CD4-positive, alpha-beta T cell (primary cell): ENCODE measurements at regions not wholly inside any gene's neighbourhood (a gene's known extent, or its start where the extent isn't known, plus 50 kb on each side); places are given as distances from the start of the nearest gene placed in this dataset.
"Not testable (repeated sequence)": the region's sequence is repeated elsewhere in the genome, so short reads cannot be mapped to it uniquely, and the experiment has no call there.

ENCODE experiments used
- ATAC-seq: fragments of 200-7000 bp; cut with Tn5 transposase; one replicate; pipeline ENCODE4 v1.10.0; 2022; ENCODE audit warnings: mild to moderate bottlenecking; ENCODE audit not compliant: poor library complexity
- CTCF ChIA-PET: fragments of 350-600 bp; sonication (Branson Sonifier 250); formaldehyde crosslinking; loops from one replicate; lab custom pipeline; 2021; ENCODE audit warnings: antibody characterized with exemption, inconsistent platforms; lab: Charles Lee
- POLR2A ChIA-PET: fragments of 350-600 bp; sonication (Branson Sonifier 250); formaldehyde crosslinking; loops from one replicate; lab custom pipeline; 2021; ENCODE audit warnings: antibody characterized with exemption, inconsistent platforms; lab: Charles Lee
- DNase-seq, 14 experiments: peaks; one replicate each; pipeline ENCODE4 v3.0.0-alpha.2; 2013 to 2020; ENCODE audit warnings: mixed read lengths in 2 of 14
- H3K27ac ChIP-seq, 2 donors: one replicate each; pipeline versions ENCODE4 v1.5.1 to v1.7.0; 2013; ENCODE audit warnings: low read length in 2 of 2, low read depth in 1 of 2, mild to moderate bottlenecking in 1 of 2
- H3K27me3 ChIP-seq, 2 experiments: 1 replicate in 1 of 2; 2 replicates in 1 of 2; pipeline versions ENCODE4 v1.6.1 to v1.7.0; 2013; ENCODE audit warnings: low read length in 2 of 2, control low read depth in 1 of 2, mild to moderate bottlenecking in 1 of 2, moderate library complexity in 1 of 2; ENCODE audit not compliant: insufficient read depth in 2 of 2, control insufficient read depth in 1 of 2
- H3K36me3 ChIP-seq: one replicate; pipeline ENCODE4 v1.6.1; 2013; ENCODE audit warnings: low read length, control low read depth; ENCODE audit not compliant: insufficient read depth
- H3K4me1 ChIP-seq: one replicate; pipeline ENCODE4 v1.6.1; 2013; ENCODE audit warnings: low read length, control low read depth; ENCODE audit not compliant: insufficient read depth
- H3K4me3 ChIP-seq: one replicate; pipeline ENCODE4 v1.5.1; 2013; ENCODE audit warnings: mild to moderate bottlenecking, low read length, moderate library complexity
- H3K9me3 ChIP-seq, 2 experiments: 1 replicate in 1 of 2; 2 replicates in 1 of 2; pipeline versions ENCODE4 v1.6.1 to v1.7.0; 2013; ENCODE audit warnings: low read length in 2 of 2, mild to moderate bottlenecking in 2 of 2, control low read depth in 1 of 2, moderate library complexity in 1 of 2; ENCODE audit not compliant: control insufficient read depth in 1 of 2, insufficient read depth in 1 of 2
- H3K27ac Mint-ChIP-seq: one replicate; pipeline ENCODE4 v1.8.0; 2020; ENCODE audit warnings: mixed read lengths
- H3K27me3 Mint-ChIP-seq: one replicate; pipeline ENCODE4 v1.8.0; 2021; ENCODE audit warnings: mixed read lengths
- H3K36me3 Mint-ChIP-seq: one replicate; pipeline ENCODE4 v1.8.0; 2021; ENCODE audit warnings: low read depth, mixed read lengths
- H3K4me1 Mint-ChIP-seq: one replicate; pipeline ENCODE4 v1.8.0; 2021; ENCODE audit warnings: low read depth, mixed read lengths
- H3K4me3 Mint-ChIP-seq: one replicate; pipeline ENCODE4 v1.8.0; 2020; ENCODE audit warnings: mild to moderate bottlenecking, mixed read lengths
- H3K9me3 Mint-ChIP-seq: one replicate; pipeline ENCODE4 v1.8.0; 2020; ENCODE audit warnings: mixed read lengths
- CTCF ChIP-seq: fragments of 200-600 bp; IDR thresholded peaks from one replicate; pipeline ENCODE4 v1.8.0; 2022; ENCODE audit warnings: antibody characterized with exemption, mild to moderate bottlenecking
- intact Hi-C, 2 experiments: fragments of 100-400 bp; cut with DNase I in 1 of 2; cut with micrococcal nuclease in 1 of 2; formaldehyde crosslinking; loops; one replicate each; pipeline versions ENCODE4 v1.15.1 to v1.9.0; 2023 to 2025; cut with DNase I, micrococcal nuclease

GRCh38 chr5:174644923-174645322 lies 79.5 kb upstream of the MSX2 start:
- intact Hi-C loops: no loop called here
- ChIA-PET POLR2A (no interaction called here), CTCF (no interaction called here)
- H3K27me3 ChIP-seq: no peaks in the 10 kb centered on the region
- ATAC-seq (no peak), DNase-seq (no peak)
- H3K9me3 Mint-ChIP-seq: peaks cover 5% of the 10 kb centered on the region
- H3K4me3 Mint-ChIP-seq: no peak overlapping the region
- no peak overlapping the region for H3K4me3 ChIP-seq
- no peaks in the 10 kb centered on the region for H3K27me3 Mint-ChIP-seq
- no peaks in the 10 kb centered on the region for H3K4me1 Mint-ChIP-seq
- no peaks in the 10 kb centered on the region for H3K36me3 ChIP-seq
- H3K9me3 ChIP-seq: peaks cover 0 to 15% of the 10 kb centered on the region in 2 experiments
- no peak for TF ChIP-seq CTCF
- no peaks in the 10 kb centered on the region for H3K36me3 Mint-ChIP-seq
- H3K27ac ChIP-seq: no peak overlapping the region
- no peak overlapping the region for H3K27ac Mint-ChIP-seq
- no peaks in the 10 kb centered on the region for H3K4me1 ChIP-seq

DNA sequence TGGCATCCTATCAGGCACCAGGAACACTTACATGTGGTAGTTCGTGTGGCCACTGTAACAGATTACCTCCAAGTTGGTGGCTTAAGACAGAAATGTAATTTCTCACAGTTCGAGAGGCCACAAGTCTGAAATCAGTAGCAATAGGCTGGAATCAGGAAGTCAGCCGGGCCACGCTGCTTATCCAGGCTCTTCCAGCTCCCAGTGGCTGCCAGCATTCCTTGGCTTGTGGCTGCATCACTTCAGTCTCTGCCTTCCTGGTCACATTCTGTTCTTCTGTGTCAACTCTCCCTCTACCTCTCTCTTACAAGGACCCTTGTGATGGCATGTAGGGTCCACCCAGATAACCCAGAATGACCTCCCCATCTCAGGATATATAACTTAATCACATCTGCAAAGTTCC lies 78.7 kb upstream of the MSX2 start:
- intact Hi-C loops: no loop called here
- H3K9me3 ChIP-seq: peaks cover 0 to 15% of the 10 kb centered on the region in 2 experiments
- TF ChIP-seq CTCF: no peak
- no peaks in the 10 kb centered on the region for H3K36me3 Mint-ChIP-seq
- ChIA-PET CTCF (no interaction called here), POLR2A (no interaction called here)
- ATAC-seq (no peak), DNase-seq (no peak)
- no peaks in the 10 kb centered on the region for H3K36me3 ChIP-seq
- H3K27ac ChIP-seq: no peak overlapping the region
- H3K9me3 Mint-ChIP-seq: peaks cover 5% of the 10 kb centered on the region
- no peaks in the 10 kb centered on the region for H3K27me3 ChIP-seq
- H3K4me1 ChIP-seq: no peaks in the 10 kb centered on the region
- no peaks in the 10 kb centered on the region for H3K4me1 Mint-ChIP-seq
- no peak overlapping the region for H3K27ac Mint-ChIP-seq
- H3K4me3 ChIP-seq: no peak overlapping the region
- no peak overlapping the region for H3K4me3 Mint-ChIP-seq
- H3K27me3 Mint-ChIP-seq: no peaks in the 10 kb centered on the region

- peaks cover 0 to 15% of the 10 kb centered on the region in 2 experiments for H3K9me3 ChIP-seq
- H3K4me1 Mint-ChIP-seq, H3K27ac ChIP-seq, H3K36me3 Mint-ChIP-seq, H3K9me3 Mint-ChIP-seq, CTCF ChIA-PET, H3K4me1 ChIP-seq, DNase-seq, H3K4me3 Mint-ChIP-seq, intact Hi-C loops, H3K27ac Mint-ChIP-seq, H3K27me3 ChIP-seq, POLR2A ChIA-PET, H3K36me3 ChIP-seq, ATAC-seq, H3K4me3 ChIP-seq: not testable (repeated sequence)
- H3K27me3 Mint-ChIP-seq: peaks cover 11% of the 10 kb centered on the region
Observed at GRCh38 chr5:174648618-174649017, 75.8 kb upstream of the MSX2 start.

GRCh38 chr5:174649391-174649790 lies 75.0 kb upstream of the MSX2 start:
- ATAC-seq: no peak
- Mint-ChIP-seq H3K27ac (no peak overlapping the region), H3K4me1 (no peaks in the 10 kb centered on the region), H3K4me3 (no peak overlapping the region), H3K9me3 (peaks cover 5% of the 10 kb centered on the region), H3K36me3 (no peaks in the 10 kb centered on the region), H3K27me3 (peaks cover 11% of the 10 kb centered on the region)
- H3K9me3 ChIP-seq: peaks cover 0 to 15% of the 10 kb centered on the region in 2 experiments
- ChIA-PET CTCF (no interaction called here), POLR2A (no interaction called here)
- no peaks in the 10 kb centered on the region for H3K27me3 ChIP-seq
- H3K4me1 ChIP-seq: no peaks in the 10 kb centered on the region
- no peaks in the 10 kb centered on the region for H3K36me3 ChIP-seq
- no peak for TF ChIP-seq CTCF
- intact Hi-C loops: no loop called here
- no peak overlapping the region for H3K27ac ChIP-seq
- H3K4me3 ChIP-seq: no peak overlapping the region
- DNase-seq: no peak
